A204.1 (cell line): ENCODE measurements at regions not wholly inside any gene's neighbourhood (a gene's known extent, or its start where the extent isn't known, plus 50 kb on each side); places are given as distances from the start of the nearest gene placed in this dataset.
A peak's percentile ranks its signal among the peaks of the same experiment; 100 is the strongest.
"Not testable (repeated sequence)": the region's sequence is repeated elsewhere in the genome, so short reads cannot be mapped to it uniquely, and the experiment has no call there.

ENCODE experiments used
- FAIRE-seq: peaks from 2 replicates; lab custom pipeline; 2012; peaks lifted over from hg19 to GRCh38; lab: Jason Lieb, UNC

GRCh38 chr22:16730894-16731293 is 94.3 kb downstream of the XKR3 start:
- FAIRE-seq: not testable (repeated sequence)

DNA sequence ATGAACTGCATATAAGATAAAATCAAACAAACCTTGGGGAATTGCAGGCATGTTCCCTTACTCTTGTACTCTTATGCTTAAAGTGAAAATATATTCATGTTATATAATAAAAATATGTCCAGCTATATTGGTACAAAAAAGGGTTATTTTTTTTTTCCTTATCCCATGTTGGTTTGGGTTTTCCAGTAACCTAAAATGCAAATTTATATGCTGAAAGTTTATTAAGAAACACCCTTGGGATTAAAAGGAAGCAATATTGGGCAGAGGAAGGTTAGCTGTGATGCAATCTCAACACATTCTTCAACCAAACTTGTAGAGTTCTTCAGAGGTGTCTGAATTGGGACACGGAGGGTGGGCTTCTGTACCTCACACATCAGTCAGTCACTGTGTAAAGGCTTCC is 97.7 kb downstream of the XKR3 start:
- not testable (repeated sequence) for FAIRE-seq

DNA sequence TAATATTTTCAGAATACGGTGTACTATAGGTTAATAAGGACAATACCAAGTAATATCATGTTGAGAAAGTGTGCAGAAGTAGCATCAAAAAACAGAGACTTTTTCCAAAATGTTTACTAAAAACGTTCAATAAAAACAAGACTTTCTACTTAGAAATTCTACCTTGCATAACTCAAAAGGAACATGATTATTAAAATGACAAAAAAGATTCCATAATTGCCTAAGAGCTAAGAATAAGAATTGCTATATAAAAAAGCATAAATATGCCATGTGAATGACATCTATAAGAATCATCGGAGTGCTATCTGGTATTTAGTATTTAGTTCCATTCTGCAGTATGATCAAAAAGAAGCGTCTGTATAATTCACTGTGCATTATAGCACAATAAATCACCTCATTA is 102.0 kb downstream of the XKR3 start:
- not testable (repeated sequence) for FAIRE-seq

DNA sequence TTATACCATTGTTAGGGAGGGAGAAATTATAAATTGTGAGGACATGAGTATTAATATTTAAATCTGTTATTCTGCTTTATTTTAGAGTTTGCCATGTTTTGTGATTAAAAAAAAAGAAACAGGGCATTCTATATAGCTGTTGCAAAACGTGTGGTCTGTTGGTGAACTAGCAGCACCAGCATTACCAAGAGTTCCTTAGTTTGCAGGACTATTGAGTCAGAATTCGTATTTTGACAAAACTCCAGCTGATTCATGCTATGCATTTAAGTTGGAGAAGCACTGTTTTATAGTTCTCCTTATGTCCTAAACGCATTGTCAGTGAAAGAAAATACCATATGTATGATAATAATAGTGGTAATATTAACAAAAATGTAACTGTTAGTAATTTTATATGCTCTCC is 102.6 kb downstream of the XKR3 start:
- FAIRE-seq: not testable (repeated sequence)

DNA sequence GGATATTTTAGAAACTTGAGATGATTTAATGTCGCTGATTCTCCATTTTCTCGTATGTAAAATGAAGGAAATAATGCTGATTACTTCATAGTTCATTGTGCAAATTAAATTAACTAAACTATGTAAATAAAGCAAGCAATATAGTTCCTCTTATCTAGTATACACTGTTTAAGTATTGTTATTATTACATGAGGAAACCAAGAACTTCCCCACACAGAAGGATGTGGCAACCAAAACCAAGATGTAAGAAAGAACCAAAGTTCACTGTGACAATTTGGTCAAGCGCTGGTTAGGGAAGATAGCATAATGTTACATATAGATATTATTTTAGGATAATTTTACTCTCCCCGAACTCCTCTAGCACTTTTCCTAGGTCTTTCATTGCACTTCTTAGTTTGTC is 103.2 kb downstream of the XKR3 start:
- FAIRE-seq: no peak

GRCh38 chr22:16717699-16718558 is 107.3 kb downstream of the XKR3 start:
- FAIRE-seq: no peak

DNA sequence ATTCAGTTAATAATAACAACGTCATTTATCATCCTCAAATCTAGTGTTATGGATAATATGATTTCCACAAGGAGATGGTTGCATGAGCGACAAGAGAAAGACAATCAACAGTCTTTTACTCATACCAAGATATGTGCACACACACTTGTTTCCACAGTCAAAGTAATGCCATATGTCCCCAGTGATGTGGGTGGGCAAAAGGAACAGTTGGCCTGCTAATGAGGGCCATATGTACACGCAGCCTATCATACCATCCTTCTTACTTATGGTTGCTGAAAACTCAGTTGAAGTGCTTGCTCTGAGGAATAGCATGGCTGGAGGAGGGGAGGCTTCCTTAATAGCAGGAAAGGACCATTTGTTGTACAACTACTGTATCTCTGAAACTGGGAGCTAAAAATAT is 110.6 kb downstream of the XKR3 start:
- not testable (repeated sequence) for FAIRE-seq

DNA sequence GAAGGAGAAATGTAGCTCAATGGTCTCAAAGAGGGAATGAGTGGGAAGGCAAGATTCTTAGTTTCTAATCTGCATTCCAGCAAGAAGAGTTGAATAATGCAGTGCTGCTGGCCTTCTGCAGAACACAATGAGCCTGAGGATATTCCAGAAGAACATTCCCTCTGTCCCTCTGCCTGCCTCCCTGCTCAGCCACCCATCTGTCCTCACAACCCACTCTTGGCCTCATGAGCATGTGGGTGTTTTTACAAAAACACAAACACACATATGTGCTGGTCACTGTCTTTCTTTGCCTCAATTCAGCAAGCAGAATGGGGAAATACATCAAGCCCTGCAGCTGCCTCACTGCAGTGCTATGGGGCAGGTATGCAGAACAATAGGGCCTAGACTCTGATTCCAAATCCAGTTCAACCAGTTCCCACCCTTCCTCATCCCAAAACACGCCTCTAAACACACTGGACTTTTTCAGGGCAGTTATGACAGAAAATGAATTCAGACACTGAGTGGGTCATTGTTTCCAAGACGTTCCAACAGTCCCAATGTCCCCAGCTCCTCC is 109.8 kb upstream of the CCT8L2 start:
- FAIRE-seq: not testable (repeated sequence)

DNA sequence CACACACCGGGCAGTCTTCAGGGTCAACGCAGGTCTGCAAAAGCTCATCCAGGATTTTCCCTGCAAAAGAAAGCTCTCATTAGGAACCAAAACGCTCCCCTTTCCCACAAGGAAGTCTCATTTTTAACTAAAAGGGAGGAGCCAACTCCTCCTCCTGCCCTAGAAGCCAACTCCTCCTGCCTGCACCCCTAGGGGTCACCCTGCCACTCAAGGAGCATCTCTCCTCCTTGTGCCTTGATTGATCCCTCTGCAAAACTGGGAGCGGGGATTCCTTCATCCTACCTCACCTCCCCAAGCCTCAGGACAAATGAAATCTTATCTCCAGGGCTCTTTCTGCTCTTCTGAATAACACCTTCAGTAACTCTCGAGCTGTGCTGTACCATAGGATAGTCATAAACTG is 107.8 kb upstream of the CCT8L2 start:
- FAIRE-seq: not testable (repeated sequence)

DNA sequence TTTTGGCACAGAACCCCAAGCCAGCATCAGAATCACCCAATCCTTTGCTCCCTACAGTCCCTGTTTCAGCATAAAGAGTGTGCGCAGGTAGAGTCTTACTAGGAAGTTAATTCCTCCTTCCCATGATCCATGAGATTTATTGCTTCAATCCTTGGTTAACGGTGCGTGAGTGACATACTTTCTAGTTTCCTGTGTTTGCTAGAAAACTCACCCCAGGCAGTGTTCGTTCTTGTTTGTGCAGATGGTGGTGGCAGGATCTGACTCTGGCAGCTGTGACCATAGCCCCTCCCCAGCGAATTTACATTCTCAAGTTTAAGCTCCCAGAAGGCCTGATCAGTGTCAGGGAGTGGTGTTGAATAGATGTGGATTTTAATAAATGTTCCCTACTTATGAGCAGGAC is 106.7 kb upstream of the CCT8L2 start:
- no peak for FAIRE-seq

DNA sequence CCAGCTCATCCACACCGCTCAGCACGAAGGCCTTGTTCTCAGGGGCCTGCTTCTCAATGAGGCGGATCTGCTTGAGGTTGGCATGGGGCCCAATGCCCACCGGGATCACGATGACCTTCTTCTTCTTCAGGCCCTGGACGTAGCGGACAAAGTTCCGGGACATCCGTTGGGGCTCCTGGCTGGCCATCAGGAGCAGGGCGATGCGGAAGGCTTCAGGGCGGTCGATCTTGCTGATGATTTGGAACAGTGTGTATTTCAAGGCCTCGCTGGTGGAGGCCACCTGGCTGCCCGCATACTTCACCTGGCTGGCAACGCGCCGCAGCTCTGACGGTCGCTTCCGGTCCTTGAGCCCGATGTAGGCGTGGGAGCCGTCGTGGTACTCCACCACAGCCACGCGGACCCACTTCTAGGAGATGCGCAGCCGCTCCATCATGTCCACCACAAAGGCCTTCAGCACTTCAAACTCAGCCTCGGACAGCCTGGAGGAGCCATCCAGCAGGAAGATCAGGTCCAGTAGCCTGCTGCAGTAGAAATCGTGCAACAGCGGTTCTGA is 105.0 kb upstream of the CCT8L2 start:
- FAIRE-seq: not testable (repeated sequence)

DNA sequence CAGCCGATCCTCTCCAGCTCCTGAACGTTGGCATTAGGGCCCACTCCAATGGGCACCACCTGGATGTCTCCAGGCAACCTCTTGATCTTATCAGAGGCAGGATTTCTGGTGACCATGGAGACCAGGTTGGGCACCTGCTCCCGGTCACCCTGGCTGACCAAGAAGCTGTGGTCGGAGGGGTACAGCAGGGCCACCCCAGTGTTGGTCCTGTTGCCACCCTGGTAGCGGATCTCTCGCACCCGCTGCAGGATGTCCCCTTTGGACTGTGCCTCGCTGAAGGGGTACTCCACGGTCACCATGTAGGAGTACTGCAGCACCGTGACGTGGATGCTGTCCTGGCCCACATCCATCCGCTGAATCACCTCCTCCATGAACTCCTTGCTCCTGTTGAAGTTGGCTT is 104.3 kb upstream of the CCT8L2 start:
- not testable (repeated sequence) for FAIRE-seq

- FAIRE-seq: no peak
Measured at GRCh38 chr22:16695261-16695660, 102.7 kb upstream of the CCT8L2 start.

DNA sequence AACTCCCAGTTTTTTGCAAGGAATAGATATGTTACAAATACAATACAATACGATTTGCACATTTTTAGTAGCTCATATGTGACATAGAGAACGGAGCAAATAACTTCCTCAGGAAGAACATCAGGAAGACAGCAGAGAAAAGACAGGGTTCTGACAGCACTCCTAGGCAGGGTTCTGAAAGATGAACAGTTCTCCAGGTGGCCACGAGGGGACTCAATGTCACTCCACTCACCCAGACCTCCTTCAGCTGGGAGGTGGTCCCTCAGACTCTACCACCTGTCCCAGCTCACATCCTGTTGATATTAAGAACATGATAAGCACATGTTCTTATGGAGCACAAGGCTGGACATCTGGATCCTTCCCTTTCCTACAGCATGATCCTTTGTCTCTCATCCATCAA is 101.1 kb upstream of the CCT8L2 start:
- FAIRE-seq: not testable (repeated sequence)

- not testable (repeated sequence) for FAIRE-seq
Measured at GRCh38 chr22:16689358-16689757, 96.7 kb upstream of the CCT8L2 start.

GRCh38 chr22:16681290-16681689 is 88.7 kb upstream of the CCT8L2 start:
- not testable (repeated sequence) for FAIRE-seq

DNA sequence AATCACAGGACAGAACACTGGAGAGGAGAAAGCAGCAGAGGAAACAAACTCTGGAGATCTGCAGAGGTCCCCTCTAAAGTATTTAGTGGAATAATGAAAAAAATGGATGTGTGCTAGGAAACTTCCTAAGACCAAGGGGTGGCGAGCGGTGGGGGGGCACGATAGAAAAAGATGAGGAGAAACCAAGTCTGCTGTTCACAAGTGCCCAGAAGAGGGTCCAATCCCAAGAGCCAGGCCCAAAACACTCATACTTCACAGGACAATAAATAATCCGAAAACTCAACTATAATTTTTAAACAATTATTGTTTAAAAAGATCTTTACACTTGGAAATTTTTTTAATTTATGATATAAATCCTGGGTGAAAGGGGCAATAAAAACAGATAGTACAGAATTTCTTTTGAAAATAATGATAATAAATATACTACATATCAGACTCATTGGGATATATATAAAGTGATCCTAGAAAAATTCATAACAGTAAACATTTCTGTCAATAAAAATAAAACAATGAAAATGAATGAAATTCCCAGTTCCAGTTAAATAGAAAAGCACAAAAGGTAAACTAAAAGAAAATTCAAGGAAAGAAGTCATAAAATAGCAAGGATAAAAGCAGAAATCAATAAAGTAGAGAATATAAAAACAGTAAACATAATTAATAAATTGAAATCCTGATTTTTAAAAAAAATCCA is 87.7 kb upstream of the CCT8L2 start:
- peak; percentile 25 for FAIRE-seq

- not testable (repeated sequence) for FAIRE-seq
Measured at GRCh38 chr22:16679191-16679834, 86.7 kb upstream of the CCT8L2 start.

GRCh38 chr22:16673433-16673832 is 80.8 kb upstream of the CCT8L2 start:
- not testable (repeated sequence) for FAIRE-seq

DNA sequence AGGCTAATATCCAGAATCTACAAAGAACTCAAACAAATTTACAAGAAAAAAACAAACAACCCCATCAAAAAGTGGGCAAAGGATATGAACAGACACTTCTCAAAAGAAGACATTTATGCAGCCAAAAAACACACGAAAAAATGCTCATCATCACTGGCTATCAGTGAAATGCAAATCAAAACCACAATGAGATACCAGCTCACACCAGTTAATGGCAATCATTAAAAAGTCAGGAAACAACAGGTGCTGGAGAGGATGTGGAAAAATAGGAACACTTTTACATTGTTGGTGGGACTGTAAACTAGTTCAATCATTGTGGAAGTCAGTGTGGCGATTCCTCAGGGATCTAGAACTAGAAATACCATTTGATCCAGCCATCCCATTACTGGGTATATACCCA is 73.0 kb upstream of the CCT8L2 start:
- FAIRE-seq: not testable (repeated sequence)

DNA sequence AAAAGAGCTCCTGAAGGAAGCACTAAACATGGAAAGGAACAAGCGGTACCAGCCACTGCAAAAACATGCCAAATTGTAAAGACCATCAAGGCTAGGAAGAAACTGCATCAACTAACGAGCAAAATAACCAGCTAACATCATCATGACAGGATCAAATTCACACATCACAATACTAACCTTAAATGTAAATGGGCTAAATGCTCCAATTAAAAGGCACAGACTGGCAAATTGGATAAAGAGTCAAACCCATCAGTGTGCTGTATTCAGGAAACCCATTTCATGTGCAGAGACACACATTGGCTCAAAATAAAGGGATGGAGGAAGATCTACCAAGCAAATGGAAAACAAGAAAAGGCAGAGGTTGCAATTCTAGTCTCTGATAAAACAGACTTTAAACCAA is 69.7 kb upstream of the CCT8L2 start:
- FAIRE-seq: not testable (repeated sequence)

- FAIRE-seq: not testable (repeated sequence)
Measured at GRCh38 chr22:16660989-16661388, 68.4 kb upstream of the CCT8L2 start.
